PC-3 (cell line): ENCODE measurements at regions not wholly inside any gene's neighbourhood (a gene's known extent, or its start where the extent isn't known, plus 50 kb on each side); places are given as distances from the start of the nearest gene placed in this dataset.

ENCODE experiments used
- ATAC-seq: fragments of 200-7000 bp; cut with Tn5 transposase; 2 replicates; pipeline ENCODE4 v1.9.1; 2020; ENCODE audit warnings: mild to moderate bottlenecking, moderate library complexity
- BruUV-seq: library from RNA; stranded (reverse); fragments of 400-500 nt; replicated peaks from 2 replicates; lab custom pipeline; 2021; lab: Mats Ljungman, UMichigan
- CTCF ChIA-PET: fragments of 300-600 bp; sonication (Branson Sonifier 250); formaldehyde crosslinking; loops from one replicate; lab custom pipeline; 2022; ENCODE audit warnings: antibody characterized with exemption; lab: Charles Lee
- POLR2A ChIA-PET: fragments of 300-600 bp; sonication (Branson Sonifier 250); formaldehyde crosslinking; loops from one replicate; lab custom pipeline; 2022; ENCODE audit warnings: antibody characterized with exemption; ENCODE audit not compliant: unreplicated experiment; lab: Charles Lee
- DNase-seq: peaks from one replicate; pipeline ENCODE4 v3.0.0-alpha.2; 2015
- H2AFZ ChIP-seq: fragments of 300-600 bp; sonication (generic); 2 replicates; pipeline ENCODE4 v1.6.0; 2016; ENCODE audit warnings: antibody characterized with exemption, low read length
- H3F3A ChIP-seq: fragments of 300-600 bp; sonication (generic); one replicate; pipeline ENCODE4 v1.6.0; 2017; ENCODE audit warnings: antibody characterized with exemption, low read length, control low read depth, mild to moderate bottlenecking; ENCODE audit not compliant: unreplicated experiment
- H3K27ac ChIP-seq: fragments of 300-600 bp; sonication (generic); 2 replicates; pipeline ENCODE4 v1.5.1; 2016; ENCODE audit warnings: mild to moderate bottlenecking, low read length
- H3K27me3 ChIP-seq: fragments of 300-600 bp; sonication (generic); 2 replicates; pipeline ENCODE4 v1.6.1; 2016; ENCODE audit warnings: low read length, mixed read lengths
- H3K36me3 ChIP-seq: fragments of 300-600 bp; sonication (generic); 2 replicates; pipeline ENCODE4 v1.6.1; 2016; ENCODE audit warnings: low read depth, mixed run types, low read length, mixed read lengths
- H3K4me1 ChIP-seq: fragments of 300-600 bp; sonication (generic); 2 replicates; pipeline ENCODE4 v1.5.1; 2016; ENCODE audit warnings: low read length; ENCODE audit not compliant: insufficient read depth
- H3K4me2 ChIP-seq: fragments of 300-600 bp; sonication (generic); 2 replicates; pipeline ENCODE4 v1.6.0; 2016; ENCODE audit warnings: low read length
- H3K4me3 ChIP-seq: fragments of 300-600 bp; sonication (generic); 2 replicates; pipeline ENCODE4 v1.5.1; 2016; ENCODE audit warnings: mild to moderate bottlenecking, low read length, mixed read lengths
- H3K79me2 ChIP-seq: fragments of 300-600 bp; sonication (generic); 2 replicates; pipeline ENCODE4 v1.6.1; 2017; ENCODE audit warnings: low read length, mixed read lengths
- H3K9ac ChIP-seq: fragments of 300-600 bp; sonication (generic); 2 replicates; pipeline ENCODE4 v1.6.0; 2016; ENCODE audit warnings: mild to moderate bottlenecking, low read length
- H3K9me2 ChIP-seq: fragments of 300-600 bp; sonication (generic); replicated peaks from 2 replicates; pipeline ENCODE4 v1.6.1; 2016; ENCODE audit warnings: mixed run types, low read length, mixed read lengths
- H3K9me3 ChIP-seq: fragments of 300-600 bp; sonication (generic); 2 replicates; pipeline ENCODE4 v1.6.1; 2016; ENCODE audit warnings: low read length, mixed read lengths
- H4K20me1 ChIP-seq: fragments of 300-600 bp; sonication (generic); 2 replicates; pipeline ENCODE4 v1.6.1; 2016; ENCODE audit warnings: low read length, mixed read lengths
- CTCF ChIP-seq: fragments of 300-600 bp; sonication (generic); conservative IDR thresholded peaks from 2 replicates; pipeline ENCODE4 v1.5.1; 2017; ENCODE audit warnings: antibody characterized with exemption, low read depth, mild to moderate bottlenecking, low read length
- EZH2 ChIP-seq: fragments of 300-600 bp; sonication (generic); IDR thresholded peaks from one replicate; pipeline ENCODE4 v1.6.1; 2017; ENCODE audit warnings: antibody characterized with exemption, mild to moderate bottlenecking, low read length; ENCODE audit not compliant: unreplicated experiment
- EZH2phosphoT487 ChIP-seq: fragments of 300-600 bp; sonication (generic); IDR thresholded peaks from 2 replicates; pipeline ENCODE4 v1.6.1; 2018; ENCODE audit warnings: mild to moderate bottlenecking, antibody characterized with exemption, low read length, borderline replicate concordance
- intact Hi-C: fragments of 100-400 bp; cut with micrococcal nuclease; formaldehyde crosslinking; loops from 2 replicates; pipeline ENCODE4 v1.9.0; 2023

GRCh38 chr7:17010637-17011300, 129.0 kb upstream of the AGR3 start:
- intact Hi-C loops: loop anchor here (1.0 kb wide), 1 partner anchor 31 kb away; no protein-coding TSS in a partner anchor
- DNase-seq: no peak
- no peaks in the 10 kb centered on the region for H3F3A ChIP-seq
- POLR2A ChIA-PET: no interaction called here
- H3K4me3 ChIP-seq: no peak overlapping the region
- H3K4me2 ChIP-seq: no peak overlapping the region
- no peaks in the 10 kb centered on the region for H3K79me2 ChIP-seq
- no peak for TF ChIP-seq EZH2
- TF ChIP-seq EZH2phosphoT487: no peak
- no peak for TF ChIP-seq CTCF
- peak; percentile 37; the same call in 1 of the 2 replicates for ATAC-seq
- peaks cover 28% of the 10 kb centered on the region for H3K4me1 ChIP-seq
- H4K20me1 ChIP-seq: no peaks in the 10 kb centered on the region
- CTCF ChIA-PET: interaction anchor here (0.9 kb wide), 1 partner anchor 129 kb away, joined by 4 read pairs; no protein-coding TSS in a partner anchor
- no peaks in the 10 kb centered on the region for H3K36me3 ChIP-seq
- H3K9me3 ChIP-seq: no peaks in the 10 kb centered on the region
- H3K27me3 ChIP-seq: no peaks in the 10 kb centered on the region
- H3K9me2 ChIP-seq: no peaks in the 10 kb centered on the region
- no peak overlapping the region for H3K9ac ChIP-seq
- no peak overlapping the region for H2AFZ ChIP-seq
- H3K27ac ChIP-seq: no peak overlapping the region
- BruUV-seq: no TSS peak

GRCh38 chr7:17013204-17013603, 131.4 kb upstream of the AGR3 start:
- intact Hi-C loops: no loop called here
- CTCF ChIA-PET: no interaction called here

More at GRCh38 chr7:17013204-17013603, 131.4 kb upstream of the AGR3 start:
- peaks cover 20% of the 10 kb centered on the region for H3K4me1 ChIP-seq
- no peaks in the 10 kb centered on the region for H3K79me2 ChIP-seq
- no TSS peak for BruUV-seq
- no peaks in the 10 kb centered on the region for H3K9me2 ChIP-seq
- TF ChIP-seq EZH2 (no peak), CTCF (no peak), EZH2phosphoT487 (no peak)
- no peak overlapping the region for H2AFZ ChIP-seq
- no peak overlapping the region for H3K4me2 ChIP-seq
- ATAC-seq (no peak), DNase-seq (no peak)
- no peak overlapping the region for H3K4me3 ChIP-seq
- H3K27me3 ChIP-seq: no peaks in the 10 kb centered on the region
- H3K9me3 ChIP-seq: no peaks in the 10 kb centered on the region
- H3K36me3 ChIP-seq: no peaks in the 10 kb centered on the region
- no peak overlapping the region for H3K27ac ChIP-seq
- POLR2A ChIA-PET: no interaction called here
- H3F3A ChIP-seq: no peaks in the 10 kb centered on the region
- H4K20me1 ChIP-seq: no peaks in the 10 kb centered on the region
- H3K9ac ChIP-seq: no peak overlapping the region
